ENCODE measurements at regions not wholly inside any gene's neighbourhood (a gene's known extent, or its start where the extent isn't known, plus 50 kb on each side); places are given as distances from the start of the nearest gene placed in this dataset.
"Not testable (repeated sequence)": the region's sequence is repeated elsewhere in the genome, so short reads cannot be mapped to it uniquely, and the experiment has no call there.

DNA sequence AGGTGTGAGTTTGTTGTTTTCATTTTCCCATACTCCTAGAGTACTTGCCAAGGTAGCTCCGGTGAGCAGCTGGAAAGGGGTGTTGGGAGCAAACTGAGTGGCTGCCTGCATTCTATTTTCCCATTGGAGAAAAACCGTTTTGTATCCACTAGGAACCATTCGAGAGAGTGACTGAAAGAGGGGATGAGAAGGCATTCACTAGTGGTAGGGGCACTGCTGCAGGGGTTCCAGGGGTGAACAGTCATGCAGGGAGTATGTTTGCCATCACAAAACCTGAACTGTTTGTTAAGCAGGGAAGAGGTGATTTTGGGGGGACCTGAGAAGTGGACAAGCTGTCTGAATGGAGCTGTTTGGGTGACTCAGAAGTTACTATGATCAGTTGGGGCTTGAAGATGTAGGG is 367.5 kb upstream of the SFSWAP start:
- not testable (repeated sequence) for DNase-seq (ENCODE audit: low read depth)

DNA sequence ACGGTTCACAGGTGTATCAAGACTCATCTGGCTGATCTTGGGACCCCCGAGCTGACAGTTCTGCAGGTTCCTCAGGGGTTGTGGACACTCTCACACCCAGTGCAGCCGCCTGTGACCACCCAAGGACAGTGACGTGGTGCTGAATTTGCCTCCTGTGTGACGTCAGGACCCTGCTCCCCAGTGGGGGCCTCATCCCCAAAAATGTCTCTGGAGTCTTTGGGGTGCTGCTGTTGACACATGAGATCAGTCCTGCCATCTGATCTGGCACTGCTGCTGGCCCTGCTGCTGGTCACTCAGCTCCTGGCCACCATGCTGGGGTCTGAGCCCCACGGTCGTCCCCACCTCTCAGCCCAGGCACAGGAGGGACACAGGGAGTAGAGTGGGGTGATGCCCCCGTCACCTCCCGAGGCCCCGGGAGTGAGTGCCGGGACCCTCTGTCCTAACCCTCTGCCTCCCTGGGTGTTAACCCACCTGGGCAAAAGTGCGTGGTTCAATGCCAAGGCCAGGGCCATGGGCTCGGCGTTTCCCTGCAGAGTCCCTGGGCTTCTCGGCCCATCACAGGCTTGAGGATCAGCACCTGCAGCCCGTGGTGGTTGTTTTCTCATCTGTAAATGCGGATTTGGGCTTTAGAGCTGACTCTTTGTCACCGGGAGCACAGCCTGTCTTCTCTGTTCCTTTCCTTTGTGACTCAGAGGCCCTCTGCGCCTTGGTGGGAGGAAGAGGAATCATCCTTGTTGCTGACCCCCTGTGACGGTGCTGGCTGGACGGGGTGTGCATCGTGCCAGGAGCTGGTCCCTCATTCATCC is 366.0 kb upstream of the SFSWAP start:
- not testable (repeated sequence) for DNase-seq (ENCODE audit: low read depth)

DNA sequence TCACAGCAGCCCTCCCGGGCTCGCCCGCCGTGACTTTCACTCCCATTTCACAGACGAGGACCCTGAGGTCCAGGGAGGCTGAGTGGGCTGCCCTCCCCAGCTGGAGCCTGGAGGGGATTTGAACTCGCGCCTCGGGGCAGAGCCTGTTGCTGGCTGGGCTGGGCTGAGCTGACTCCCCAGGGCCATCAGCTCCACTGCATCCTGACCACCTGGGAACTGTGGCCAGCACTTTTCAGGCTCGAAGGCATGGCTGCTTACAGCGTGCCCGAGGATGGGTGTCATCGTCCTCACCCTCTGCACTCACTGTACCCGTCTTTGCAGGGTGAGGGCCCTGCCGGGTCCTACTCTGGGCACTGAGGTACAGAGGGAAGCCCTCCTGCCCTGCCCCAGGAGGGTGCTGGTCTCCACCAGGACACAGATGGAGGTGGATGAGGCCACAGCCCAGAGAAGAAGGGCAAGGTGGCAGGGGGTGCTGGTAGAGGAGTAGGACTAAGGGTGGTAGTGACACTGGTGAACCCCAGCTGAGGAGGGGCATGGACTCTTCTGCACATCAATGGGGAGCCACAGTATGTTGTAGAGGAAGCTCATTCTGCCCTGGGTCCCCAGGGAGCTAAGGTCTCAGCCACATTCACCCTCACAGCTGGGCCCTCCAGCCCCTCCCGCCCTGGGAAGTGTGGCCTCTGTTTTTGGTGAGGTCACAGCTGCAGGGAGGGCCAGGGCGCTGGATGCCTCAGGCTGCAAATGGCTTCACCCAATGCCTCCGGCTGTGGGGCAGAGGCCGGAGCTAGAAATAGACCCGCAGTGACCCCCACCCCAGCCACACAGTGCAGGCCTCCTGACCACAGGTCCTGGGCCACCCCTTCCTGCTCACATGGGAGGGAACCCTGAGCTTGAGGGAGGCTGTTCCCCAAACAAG is 365.1 kb upstream of the SFSWAP start:
- no peak for DNase-seq (ENCODE audit: low read depth)

DNA sequence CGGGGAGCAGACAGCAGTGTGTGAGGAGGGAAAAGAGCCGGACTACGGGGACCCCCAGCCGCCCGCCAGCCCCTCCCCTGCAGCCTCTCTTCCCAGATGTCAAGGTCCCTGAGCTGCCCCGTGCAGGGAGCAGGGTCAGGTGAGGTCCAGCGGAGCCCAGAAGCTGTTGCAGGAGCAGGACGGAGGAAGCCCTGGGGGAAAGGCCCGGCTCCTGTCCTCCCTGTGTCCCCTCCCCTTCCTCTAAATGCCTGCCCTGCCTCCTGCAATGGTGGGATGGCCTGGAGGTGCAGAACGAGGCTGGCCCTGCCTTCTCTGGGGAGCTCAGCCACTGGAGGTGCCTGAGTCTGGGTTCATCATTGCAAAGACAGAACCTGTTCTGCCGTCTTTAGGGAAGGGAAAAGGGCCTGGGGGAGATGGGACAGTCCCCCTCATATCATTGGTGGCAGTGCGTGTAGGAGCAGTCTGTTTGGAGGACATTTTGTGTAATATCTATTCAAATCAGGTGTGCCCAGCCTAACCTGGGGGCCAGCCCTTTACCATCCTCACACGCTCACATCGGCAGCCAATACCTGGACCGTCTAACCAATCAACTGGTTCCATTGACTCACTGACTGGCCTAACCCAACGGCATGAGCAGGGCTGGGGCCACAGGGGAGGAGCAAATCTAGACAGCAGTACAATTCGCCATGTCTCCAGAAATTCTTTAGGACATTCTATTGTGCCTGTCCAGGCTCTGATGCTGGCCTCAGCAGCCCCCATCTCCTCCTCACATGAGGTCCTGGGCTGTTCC is 364.1 kb upstream of the SFSWAP start:
- no peak for DNase-seq (ENCODE audit: low read depth)

DNA sequence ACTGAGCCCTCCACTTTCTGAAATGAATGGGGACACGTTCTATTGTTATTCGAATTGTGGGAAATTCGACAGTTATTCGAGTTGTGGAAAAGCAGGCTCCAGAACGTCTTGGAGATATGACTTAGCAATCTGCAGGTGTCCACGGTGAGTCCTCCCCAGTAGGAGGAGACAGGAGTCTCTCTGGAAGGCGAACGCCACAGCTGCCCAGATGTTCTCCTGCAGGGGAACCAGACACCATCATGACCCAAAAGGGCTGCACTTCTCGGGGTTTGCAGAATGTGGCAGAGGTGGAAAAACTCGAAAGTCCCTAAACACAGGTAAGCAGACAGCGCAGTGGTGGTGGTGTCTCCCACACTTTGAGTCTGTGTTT is 363.6 kb upstream of the SFSWAP start:
- DNase-seq (ENCODE audit: low read depth): no peak

DNA sequence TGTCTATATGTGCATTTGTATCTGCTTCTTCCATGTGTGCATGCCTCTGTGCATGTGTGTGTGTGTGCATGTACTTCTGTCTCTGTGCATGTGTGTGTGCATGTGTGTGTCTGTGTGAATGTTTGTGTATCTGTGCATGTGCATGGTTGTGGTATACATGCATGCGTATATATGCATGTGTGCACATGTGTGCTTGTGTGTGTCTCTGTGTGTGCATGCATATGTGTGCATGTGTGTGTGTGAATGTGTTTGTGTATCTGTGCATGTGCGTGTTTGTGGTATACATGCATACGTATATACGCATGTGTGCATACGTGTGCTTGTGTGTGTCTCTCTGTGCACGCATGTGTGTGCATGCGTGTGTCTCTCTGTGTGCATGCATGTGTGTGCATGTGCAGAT is 363.2 kb upstream of the SFSWAP start:
- no peak for DNase-seq (ENCODE audit: low read depth)

DNA sequence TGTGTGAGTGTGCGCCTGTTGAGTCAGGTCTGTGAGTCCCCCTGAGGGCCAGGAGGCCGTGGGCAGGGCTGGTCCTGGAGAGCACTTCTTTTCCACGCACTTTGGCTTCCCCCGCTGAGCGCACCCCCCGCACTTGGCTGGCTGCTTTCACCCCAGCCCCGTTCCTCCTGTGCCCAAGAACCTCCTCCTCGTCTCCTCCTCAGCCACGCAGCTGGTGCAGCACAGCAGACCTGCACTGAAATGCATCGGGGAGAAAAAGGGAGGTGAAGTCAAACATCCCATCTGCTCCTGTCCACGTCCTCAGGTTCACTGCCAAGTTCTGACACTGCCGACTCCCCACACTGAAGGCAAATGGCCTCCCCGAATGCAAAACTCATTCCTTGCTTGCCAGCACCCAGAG is 362.7 kb upstream of the SFSWAP start:
- DNase-seq (ENCODE audit: low read depth): no peak

DNA sequence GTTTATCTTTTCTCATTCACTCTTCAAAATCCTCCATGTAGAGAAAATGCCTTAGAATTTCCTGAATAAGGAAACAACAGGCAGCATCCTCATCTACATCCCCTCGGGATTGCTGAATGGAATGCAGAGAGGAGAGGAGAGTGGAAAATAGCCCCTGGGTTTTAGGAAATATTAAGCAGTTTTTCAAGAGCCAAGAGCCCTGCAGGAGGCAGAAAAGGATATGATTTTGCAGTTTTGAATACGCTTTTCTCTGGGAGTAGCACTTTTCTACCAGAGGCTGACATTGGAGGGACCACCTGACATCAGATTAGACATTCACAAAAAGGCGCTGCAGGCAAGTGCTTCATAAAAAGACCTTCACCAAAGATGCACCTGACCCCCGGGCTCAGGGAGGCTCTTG is 362.2 kb upstream of the SFSWAP start:
- DNase-seq (ENCODE audit: low read depth): no peak

DNA sequence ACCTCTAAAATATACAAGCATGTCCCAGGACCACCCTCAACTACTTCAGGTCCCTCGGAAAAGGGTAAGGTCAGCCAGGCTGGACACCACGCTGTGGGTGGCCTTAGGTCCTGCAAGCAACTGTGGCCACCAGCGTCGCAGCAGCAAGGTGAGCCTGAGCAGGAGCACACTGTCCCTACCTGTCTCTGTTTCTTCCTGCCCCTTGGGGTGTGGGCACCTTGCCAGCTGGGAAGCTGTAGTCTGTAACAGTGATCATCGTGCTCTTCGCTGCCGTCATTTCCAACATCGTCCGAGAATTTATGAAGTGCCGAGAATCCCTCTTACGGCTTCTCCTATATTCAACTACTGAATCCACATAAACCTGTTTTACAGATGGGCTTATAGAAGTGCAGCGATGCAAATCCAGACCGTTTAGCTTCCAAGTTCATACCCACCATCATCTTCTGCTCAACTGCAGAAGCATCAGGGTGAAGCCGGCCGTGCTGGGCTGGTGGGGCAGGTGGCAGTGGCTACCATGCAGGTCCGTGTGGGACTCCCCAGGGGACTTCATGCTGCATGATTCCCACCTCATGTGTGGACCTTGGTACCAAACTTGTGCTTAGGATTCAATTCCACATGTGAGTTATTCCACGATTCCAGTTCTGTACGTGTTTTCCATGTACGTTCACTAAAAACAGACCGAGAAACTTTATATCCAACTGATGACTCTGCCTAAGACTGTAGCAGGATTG is 361.3 kb upstream of the SFSWAP start:
- no peak for DNase-seq (ENCODE audit: low read depth)

DNA sequence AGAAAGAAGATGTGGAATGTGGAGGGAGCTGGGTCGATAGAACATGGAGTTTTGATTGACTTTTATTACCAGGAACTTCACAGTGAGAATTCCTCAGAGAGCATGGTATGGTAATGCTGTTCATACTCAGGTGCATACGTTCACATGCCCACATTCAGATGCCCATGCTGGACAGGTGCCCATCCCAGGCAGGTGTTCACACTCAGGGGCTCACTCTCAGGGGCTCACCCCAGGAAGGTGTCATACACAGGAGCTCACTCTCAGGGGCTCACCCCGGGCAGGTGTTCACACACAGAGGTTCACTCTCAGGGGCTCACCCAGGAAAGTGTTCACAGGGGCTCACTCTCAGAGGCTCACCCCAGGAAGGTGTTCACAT is 360.0 kb upstream of the SFSWAP start:
- DNase-seq (ENCODE audit: low read depth): no peak

DNA sequence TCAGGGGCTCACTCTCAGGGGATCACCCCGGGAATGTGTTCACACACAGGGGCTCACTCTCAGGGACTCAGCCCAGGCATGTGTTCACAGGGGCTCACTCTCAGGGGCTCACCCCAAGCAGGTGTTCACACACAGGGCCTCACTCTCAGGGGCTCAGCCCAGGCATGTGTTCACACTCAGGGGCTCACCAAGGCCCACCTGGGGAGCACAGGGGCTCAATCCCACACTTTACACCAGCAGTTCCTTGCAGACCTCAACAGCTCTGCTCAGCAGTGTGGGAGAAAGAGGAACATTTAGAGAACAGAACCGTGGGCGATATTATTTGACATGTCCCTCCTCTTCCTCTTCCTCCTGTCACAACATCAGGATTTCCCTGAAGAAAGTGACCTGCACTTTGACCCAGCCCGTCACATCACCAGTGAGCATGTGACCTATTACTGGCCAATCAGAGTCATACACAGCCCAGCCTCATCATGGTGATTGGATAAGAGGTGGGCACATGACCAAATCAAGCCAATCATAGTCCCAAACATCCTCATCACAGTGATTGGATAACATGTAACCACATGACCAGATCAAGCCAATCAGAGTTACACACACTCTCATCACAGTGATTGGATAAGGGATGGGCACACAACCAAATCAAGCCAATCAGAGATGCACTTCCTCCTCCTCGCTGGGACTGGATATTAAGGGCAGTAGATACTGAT is 359.4 kb upstream of the SFSWAP start:
- DNase-seq (ENCODE audit: low read depth): no peak

DNA sequence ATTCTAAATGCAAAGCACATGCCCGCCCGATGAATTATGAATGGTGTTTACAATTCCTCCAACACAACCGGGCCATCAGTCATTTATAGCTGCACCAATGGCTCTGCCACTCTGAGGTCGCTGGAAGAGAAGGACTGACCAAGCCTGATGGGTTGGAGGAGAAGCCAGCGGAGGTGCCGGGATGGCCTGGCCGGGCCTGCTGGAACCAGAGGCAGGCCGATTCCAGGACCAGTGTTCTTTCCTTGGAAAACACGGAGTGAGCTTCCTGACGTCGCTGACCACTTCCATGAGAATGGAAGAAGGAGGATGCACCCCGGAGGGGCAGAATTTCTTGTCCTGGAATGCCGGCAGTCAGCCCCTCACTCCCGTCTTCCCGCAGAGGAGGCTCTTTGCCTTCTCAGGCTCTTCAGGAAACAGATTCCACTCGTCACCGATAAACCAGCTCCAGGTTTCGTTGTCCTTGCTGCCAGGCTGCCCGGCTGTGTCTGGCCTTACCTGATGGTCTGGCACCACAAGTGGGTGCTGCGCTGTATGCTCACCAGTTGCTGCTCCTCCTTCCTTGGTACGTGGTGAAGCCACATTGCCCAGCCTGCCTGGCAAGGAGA is 358.5 kb upstream of the SFSWAP start:
- DNase-seq (ENCODE audit: low read depth): no peak

DNA sequence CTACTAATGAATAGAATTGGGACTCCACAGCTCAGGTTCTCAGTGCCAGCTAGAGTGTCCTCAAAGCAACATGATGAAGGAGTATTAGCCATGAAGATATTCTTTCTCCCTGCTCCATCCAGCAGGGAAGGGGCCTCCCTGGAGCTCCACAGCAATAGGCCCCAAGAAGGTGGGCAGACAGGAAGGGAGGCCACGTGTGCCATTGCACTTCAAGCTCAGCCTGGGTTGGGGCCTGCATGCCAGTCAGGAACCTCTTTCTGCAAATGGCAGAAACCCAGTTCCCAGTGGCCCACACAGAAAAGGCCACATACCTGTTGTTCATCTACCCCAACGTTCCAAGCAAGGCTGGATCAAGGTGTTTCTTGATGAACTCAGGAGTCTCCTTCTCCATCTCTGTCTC is 357.5 kb upstream of the SFSWAP start:
- no peak for DNase-seq (ENCODE audit: low read depth)

DNA sequence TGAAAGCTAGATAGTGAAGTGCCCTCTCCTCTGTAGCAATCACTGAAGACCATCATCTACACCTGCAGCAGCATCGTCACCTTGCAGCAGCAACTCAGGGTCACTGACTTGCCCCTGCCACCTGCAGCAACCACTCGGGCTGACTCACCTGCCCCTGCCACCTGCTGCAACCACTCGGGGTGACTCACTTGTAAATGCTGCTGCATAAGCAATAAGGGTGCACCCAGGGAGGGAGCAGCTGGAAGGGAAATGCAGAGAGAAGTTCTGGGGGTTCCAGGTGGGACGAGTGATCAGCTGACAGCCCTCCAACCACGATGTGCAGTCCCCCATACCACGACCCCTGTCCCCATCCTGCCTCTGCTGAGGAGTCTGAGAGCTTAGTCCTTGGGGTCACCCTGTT is 357.1 kb upstream of the SFSWAP start:
- no peak for DNase-seq (ENCODE audit: low read depth)

DNA sequence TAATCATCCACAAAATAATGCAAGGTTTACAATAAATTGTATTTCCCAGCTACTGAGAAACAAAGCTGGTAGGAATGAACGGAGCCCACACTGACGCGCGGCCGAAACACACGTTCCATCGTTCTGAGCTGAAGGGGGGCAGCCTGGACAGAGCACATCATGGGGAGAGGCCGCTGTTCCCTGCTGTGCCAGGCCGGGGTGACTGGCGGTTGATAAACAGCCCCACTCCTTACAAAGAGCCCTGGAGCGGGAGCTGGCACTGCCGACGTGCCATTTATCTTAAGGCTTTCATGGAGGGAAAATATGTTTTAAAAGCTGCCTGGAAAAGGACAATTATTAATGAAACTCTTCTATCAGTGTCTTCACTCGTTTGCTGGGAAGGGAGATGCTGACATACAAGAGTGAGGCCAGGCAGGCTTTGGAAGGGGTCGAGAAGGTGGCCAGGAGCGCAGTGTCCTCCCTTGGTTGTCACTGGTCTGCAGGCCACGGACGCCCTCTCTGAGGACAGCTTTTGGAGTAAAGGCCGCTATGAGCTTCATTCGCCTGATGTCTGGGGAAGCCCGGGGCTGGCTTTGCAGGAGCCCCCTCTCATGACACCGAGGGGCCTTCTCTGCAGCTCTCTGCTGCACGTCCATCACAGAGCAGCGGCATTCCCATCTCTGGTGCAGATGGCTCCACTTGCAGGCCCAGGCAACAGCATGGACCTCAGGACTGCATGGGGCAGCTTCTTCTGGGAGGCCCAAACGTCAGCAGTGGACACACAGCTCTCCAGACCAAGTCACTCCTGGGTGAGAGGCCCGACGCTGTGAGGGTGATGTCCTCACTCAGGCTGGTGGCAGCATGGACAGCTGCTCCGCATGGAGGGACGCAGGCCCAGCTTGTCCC is 355.3 kb upstream of the SFSWAP start:
- no peak for DNase-seq (ENCODE audit: low read depth)

DNA sequence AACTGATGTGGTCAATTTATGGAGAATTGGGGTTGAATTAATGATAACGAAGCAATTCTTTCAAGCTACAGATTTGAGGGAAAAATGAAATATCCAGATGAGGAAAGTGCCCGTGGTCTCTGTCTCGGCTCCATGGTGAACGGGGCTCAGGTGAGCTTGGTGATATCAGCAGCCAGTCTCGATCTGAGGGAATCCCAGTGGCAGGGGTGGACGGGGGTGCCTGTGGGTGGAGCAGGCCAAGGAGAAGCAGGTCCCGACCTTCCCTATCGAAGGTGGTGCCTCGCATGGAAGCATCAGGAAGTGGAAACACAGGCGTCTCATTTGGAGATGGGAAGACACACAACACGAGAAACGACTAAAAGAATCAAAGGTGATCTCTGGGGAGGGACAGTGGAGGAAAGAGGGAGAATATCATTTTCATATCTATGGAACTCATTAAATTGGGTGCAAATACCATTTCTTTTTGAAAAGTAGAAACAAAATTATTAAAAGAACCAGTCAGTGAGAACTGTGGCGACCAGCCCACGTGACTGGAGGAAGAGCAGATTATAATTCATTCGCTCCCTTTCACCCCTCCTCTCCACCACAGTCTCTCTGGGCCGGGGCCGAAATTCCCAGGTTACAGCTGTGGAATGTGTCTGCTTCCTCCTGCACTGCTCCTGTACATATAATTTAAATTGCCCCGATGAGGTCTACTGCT is 354.3 kb upstream of the SFSWAP start:
- DNase-seq (ENCODE audit: low read depth): no peak

DNA sequence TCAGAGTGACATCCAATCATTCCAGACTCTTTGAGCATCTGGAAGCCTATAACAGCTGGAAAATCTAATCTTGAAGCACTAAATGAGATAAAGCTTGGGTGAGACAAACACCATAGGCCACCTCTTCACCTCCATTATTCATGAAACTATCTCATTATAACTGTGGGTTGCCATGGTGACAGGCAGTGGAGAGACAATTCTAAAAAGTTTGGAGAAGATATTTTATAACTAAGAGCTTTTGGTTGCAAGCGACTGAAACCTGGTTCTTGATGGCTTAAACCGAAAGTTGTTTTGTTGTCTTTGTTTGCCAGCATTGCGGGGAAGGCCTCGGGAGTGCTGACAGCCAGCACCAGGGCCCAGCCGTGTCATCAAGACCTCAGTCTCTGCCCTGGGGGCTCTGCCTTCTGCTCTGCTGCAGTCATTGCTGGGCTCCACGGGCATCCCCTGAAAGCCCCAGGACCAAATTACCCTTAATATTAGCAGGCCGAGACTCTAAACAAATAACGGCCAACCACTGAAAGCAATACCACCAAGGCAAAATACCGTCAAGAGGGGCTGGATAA is 353.6 kb upstream of the SFSWAP start:
- no peak for DNase-seq (ENCODE audit: low read depth)

DNA sequence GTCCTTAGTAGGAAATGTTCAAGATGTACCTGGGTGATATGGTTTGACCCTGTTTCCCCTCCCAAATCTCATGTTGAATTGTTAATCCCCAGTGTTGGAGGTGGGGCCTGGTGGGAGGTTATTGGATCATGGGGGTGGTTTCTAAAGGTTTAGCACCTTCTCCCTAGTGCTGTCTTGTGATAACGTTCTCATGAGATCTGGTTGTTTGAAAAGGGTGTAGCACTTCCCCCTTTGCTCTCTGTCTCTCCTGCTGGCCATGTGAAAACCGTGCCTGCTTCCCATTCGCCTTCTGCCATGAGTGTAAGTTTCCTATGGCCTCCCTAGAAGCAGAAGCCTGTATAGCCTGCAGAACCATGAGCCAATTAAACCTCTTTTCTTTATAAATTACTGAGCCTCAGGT is 353.0 kb upstream of the SFSWAP start:
- DNase-seq (ENCODE audit: low read depth): no peak
